Frontal cortex (tissue), 3 donors: ENCODE measurements at regions not wholly inside any gene's neighbourhood (a gene's known extent, or its start where the extent isn't known, plus 50 kb on each side); places are given as distances from the start of the nearest gene placed in this dataset.
A peak's percentile ranks its signal among the peaks of the same experiment; 100 is the strongest.

Source experiments
- DNase-seq, 2 donors: peaks; one replicate each; pipeline ENCODE4 v3.0.0; 2012; ENCODE audit warnings: low spot score in 2 of 2
- FAIRE-seq: peaks from 2 replicates; lab custom pipeline; 2012; peaks lifted over from hg19 to GRCh38; lab: Jason Lieb, UNC
- donor health status: control.
- donor health status: control.
- donor health status: control.

- no peak for DNase-seq
- FAIRE-seq, result no peak
Measured at GRCh38 chrX:39536211-39536610, 561.5 kb downstream of the BCOR start.

DNA sequence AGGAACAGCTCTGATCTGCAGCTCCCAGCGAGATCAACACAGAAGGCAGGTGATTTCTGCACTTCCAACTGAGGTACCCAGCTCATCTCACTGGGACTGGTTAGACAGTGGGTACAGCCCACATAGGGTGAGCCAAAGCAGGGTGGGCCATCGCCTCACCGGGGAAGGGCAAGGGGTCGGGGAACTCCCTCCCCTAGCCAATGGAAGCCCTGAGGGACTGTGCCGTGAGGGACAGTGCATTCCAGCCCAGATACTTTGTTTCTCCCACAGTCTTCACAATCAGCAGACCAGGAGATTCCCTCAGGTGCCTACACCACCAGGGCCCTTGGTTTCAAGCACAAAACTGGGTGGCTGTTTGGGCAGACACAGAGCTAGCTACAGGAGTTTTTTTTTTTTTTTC is 555.9 kb downstream of the BCOR start:
- FAIRE-seq (no peak), DNase-seq (no peak)

DNA sequence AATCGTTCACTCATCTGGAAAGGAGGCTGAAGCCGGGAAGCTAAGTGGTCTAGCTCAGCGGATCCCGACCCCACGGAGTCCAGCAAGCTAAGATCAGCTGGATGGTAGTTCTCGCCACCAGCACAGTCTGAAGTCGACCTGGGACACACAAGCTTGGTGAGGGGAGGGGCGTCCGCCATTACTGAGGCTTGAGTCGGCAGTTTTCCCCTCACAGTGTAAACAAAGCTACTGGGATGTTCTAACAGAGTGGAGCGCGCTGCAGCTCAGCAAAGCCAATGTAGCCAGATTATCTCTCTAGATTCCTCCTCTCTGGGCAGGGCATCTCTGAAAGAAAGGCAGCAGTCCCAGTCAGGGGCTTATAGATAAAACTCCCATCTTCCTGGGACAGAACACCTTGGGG is 555.4 kb downstream of the BCOR start:
- DNase-seq, result no peak
- no peak for FAIRE-seq

- DNase-seq (no peak), FAIRE-seq (no peak)
Measured at GRCh38 chrX:39550795-39551361, 546.9 kb downstream of the BCOR start.

DNA sequence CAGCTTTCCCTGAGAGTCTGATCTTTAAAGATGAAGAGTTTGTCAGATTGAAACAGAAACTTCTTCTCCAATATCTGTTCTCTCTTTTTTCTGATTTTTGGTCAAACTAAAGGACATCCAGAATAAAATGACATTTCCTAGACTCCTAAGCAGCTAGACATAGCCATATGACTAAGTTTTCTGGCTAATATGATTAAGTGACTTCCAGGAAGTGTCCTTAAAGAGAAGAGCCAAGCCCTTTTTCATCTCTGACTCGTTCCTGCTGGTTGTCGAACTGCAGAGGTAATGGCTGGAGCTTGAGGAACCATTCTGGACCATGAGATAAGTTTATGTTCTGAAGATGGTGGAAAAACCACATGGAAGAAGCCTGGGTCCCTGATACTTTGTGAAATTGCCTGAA is 546.0 kb downstream of the BCOR start:
- DNase-seq (no peak), FAIRE-seq (no peak)

DNA sequence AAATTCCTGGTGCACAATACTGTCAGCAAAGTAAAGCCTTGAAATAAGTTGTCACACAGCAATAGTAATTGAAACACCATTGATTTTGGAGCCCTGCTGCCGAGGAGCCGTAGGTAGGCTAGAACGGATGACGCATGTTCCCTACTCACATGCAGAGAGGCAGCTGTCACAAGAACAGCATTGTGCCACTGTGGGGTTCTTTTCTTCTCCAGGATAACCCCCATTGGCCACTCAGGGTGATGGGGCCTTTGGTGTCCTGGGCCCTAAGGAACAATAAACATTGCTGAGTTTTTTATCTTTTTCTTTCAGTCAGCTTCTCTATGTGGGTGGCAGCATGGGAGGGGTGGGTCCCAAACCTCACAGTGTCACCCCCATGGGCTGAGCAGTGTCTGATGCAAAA is 542.3 kb downstream of the BCOR start:
- FAIRE-seq (no peak), DNase-seq (no peak)

DNA sequence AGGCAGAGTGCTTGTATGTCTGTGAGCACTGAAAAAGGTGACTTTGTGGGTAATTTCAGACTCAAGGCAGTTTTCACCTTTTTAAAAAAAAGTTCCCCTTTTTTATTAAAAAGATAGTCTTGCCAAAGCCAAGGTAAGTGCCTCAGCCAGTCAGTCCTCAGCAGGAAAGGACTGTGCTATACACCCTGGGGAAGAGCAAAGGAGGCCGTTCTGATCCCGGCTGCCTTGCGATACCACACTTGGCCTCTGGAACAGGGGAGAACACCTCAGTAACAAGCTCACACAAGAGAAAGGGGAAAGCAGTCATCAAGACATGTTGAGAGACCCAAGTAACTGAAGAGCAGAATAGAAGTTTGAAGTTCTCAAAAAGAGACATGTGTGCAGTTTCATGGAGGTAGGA is 541.7 kb downstream of the BCOR start:
- no peak for FAIRE-seq
- DNase-seq, result no peak

GRCh38 chrX:39559229-39559628 is 538.5 kb downstream of the BCOR start:
- DNase-seq (no peak), FAIRE-seq (no peak)

DNA sequence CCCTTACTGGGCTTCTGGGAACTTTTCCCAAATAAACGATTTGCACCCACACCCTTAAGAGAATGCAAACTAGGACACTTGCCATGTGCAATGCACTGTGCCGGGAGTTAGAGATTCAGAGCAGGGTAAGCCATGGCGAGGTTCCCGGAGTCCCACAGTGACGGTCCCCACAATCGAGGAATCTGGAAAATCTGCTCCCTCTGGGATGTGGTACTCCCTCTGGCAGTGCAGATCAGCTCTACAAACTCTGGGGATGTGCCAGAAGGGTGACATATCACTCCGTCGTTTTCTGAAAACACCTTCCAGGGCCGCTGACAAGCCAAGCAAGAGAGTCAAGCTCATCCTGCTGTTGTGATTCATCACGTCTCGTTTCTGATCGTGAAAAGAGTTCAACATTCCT is 537.5 kb downstream of the BCOR start:
- FAIRE-seq, result no peak
- no peak for DNase-seq

GRCh38 chrX:39563178-39563577 is 534.6 kb downstream of the BCOR start:
- DNase-seq (no peak), FAIRE-seq (no peak)

- no peak for FAIRE-seq
- no peak for DNase-seq
Measured at GRCh38 chrX:39564751-39565150, 533.0 kb downstream of the BCOR start.

DNA sequence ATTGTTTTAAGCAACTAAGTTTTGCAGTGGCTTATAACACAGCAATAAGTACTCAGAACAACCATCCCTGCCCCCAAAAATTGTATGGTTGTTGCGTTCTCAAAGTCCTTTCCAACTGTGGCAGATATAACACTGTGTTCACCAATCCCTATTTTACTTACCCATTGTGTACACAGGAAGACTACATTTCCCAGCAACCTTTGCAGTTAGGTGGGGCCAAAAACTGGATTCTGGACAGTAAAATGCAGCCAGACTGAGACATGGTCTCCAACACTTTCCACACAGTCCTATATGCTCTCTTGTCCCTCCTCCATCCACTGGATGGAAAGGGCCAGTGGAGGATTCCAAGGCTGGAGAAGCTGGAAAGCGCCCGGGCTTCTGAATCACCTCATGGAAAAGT is 523.6 kb downstream of the BCOR start:
- FAIRE-seq, result no peak
- DNase-seq, result no peak

DNA sequence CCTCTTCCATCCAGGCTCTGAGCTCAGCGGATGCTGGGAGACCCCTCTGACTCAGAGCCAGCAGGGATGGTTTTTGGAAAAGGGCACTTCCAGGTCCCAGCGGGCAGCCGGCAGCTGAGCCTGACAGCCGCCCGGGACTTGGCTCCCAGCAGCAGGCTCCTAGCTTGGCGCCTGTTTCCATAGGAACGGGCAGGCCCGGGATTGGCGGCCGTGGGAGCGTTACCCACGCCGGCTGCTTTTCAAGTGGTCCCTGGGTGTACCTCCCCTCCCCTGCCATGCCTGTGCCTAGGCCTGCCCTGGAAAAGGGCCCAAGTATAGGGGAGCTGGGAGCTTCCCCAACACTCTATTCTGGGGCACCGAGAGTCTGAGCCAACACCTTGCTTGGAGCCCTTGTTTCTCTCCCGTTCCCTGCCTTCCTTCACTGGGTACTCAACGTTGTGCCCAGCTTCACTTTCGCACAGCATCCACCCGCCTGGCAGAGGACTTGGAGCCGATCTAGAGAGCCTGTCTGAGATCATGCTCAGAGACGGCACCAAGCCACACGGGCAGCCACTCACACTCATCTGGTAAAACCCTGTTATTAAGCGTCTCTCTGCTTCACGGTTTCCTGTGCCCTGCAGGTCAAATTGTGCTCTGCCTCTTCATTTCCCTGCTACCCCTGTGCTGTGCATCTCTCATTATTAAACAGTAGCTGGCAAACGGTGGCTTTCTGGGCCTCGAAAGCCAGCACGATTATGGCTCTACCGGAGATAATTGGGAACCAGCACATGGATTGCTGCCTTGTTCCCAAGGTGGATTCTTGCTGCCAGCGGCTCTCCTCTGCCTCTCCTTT is 521.5 kb downstream of the BCOR start:
- DNase-seq, result peak in 1 of 2 donors; percentile 26
- no peak for FAIRE-seq

DNA sequence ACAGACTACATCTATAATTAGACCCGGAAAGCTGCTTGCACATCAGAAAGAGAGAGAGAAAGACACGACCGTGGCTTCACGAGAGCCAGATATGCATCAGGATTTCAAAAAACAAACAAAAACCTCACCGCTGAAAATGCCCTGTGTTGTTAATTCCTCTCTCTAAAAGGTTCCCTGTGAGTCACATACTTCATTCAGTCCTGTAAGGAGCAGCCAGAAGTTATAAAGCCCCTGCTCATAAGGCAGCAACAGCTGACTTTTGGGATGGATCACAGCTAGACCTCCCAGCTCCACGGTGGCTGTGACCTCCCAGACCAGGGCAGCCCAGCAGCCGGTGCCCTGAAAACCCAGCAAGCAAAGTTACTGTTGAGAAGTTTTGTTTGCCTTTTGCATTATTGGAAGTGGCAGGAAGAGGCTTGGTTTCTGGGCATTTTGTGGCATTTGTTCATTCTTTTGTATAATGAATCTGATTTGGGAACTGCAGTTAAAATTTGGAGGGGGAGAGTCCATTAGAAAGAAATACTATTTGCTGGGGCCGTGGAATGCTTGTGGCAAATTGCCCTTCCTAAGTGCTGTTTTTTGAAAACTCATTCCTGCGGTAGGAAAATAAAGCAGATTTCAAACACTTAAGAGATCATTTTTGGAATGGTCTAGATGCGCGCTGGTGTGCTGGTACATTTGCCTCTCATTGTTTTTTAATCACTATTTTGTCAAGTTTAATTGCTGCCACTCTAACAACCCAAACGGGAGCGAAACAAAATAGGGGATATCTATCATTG is 520.4 kb downstream of the BCOR start:
- no peak for FAIRE-seq
- no peak for DNase-seq

DNA sequence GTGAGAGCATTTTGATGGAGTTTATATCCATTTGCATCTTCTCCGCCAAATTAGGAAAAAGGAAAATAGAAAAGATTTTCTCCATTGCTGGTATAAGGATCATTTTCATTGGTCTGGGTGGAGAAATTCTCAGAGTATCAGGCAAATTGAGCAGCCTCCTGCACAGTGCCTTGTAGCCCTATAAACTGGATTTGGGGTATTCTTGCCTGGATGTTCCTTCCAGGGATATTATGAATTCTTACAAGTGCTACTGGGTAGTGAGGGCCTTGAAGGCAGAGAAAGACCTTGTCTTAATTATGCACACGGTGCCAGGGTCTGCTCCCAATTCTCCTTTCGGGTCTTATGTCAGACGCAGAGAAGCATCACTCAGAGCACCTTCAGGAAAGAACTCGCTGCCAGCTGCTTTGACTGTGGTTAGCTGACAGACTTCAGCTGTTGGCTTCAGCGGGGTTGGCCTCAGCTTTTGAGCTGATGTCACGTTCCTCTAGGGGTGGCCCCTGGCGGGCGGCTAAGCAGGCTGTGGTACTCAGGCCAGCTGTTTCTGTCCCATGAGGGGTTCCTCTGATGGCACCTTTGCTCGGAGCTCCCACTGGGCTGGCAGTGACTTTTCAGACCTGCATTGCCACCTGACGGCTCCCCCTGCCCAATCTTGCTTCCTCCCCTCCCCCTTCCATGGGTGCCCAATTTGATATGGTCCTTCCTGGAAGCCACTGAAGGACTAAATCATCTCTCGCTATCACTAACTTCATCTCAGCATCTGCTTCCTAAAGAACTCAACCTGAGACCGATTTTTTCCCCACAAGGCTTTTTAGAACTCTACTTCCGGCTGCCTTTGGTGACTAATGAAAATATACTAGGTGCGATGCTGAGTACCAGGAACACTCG is 519.5 kb downstream of the BCOR start:
- no peak for FAIRE-seq
- no peak for DNase-seq

- no peak for DNase-seq
- FAIRE-seq, result no peak
Measured at GRCh38 chrX:39580043-39580442, 517.7 kb downstream of the BCOR start.

DNA sequence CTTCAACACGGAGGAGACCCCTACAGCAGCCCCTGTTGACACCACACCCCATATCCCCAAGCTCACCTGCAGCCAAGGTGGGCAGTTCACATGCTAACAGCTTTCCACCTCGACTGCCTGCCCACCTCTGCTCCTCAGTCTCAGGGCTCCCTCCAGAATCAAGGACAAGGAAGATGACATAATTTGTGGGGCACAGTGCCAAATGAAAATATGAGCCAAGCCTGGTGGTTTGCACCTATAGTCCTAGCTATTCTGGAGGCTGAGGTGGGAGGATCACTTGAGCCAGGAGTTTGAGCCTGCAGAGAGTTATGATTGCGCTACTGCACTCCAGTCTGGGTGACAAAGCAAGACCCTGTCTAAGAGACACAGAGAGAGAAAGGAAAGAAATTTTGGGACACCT is 516.3 kb downstream of the BCOR start:
- FAIRE-seq (no peak), DNase-seq (no peak)

GRCh38 chrX:39582091-39582490 is 515.7 kb downstream of the BCOR start:
- no peak for FAIRE-seq
- no peak for DNase-seq

DNA sequence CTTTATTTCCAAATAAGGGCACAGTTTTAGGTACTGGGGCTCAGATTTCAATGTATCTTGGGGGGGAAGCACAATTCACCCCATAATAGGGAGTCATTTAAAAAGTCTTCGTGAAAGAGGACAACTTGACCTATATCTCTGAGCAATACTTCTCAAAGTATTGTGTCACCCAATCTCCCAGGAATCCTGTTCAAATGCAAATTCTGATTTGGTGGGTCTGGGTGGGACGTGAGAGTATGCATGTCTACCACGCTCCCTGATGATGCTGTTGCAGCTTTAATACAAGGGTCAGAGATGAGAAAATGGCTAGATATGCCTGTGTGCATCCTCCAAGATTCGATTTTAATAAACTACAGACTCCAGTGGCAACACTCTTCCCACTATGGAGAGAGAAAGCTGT is 514.8 kb downstream of the BCOR start:
- no peak for DNase-seq
- FAIRE-seq, result no peak

GRCh38 chrX:39585808-39586207 is 511.9 kb downstream of the BCOR start:
- FAIRE-seq (no peak), DNase-seq (no peak)
